Activated T-helper 1 cell treated with anti-CD3 and anti-CD28 coated beads, Interleukin-12 subunit alpha, Interleukin-12 subunit beta, Interleukin-2, Interleukin-4 antibody, amounts not matched to agents 30 ng/mL and 10 ng/mL and 1 ng/mL, durations not matched to agents 14 hours and 24 hours and 36 hours (primary cell): ENCODE measurements at regions not wholly inside any gene's neighbourhood (a gene's known extent, or its start where the extent isn't known, plus 50 kb on each side); places are given as distances from the start of the nearest gene placed in this dataset.

Experiments used
- DNase-seq: peaks from one replicate; pipeline ENCODE4 v3.0.0; 2021; ENCODE audit warnings: low spot score
- H3K27ac Mint-ChIP-seq: one replicate; pipeline ENCODE4 v1.8.0; 2021; ENCODE audit warnings: mild to moderate bottlenecking, mixed read lengths
- H3K27me3 Mint-ChIP-seq: one replicate; pipeline ENCODE4 v1.8.0; 2022; ENCODE audit warnings: mild to moderate bottlenecking, moderate library complexity, mixed read lengths; ENCODE audit not compliant: insufficient read depth
- H3K36me3 Mint-ChIP-seq: one replicate; pipeline ENCODE4 v1.8.0; 2021; ENCODE audit warnings: low read depth, mixed read lengths
- H3K4me1 Mint-ChIP-seq: one replicate; pipeline ENCODE4 v1.8.0; 2021; ENCODE audit warnings: low read depth, mixed read lengths
- H3K4me3 Mint-ChIP-seq: one replicate; pipeline ENCODE4 v1.8.0; 2021; ENCODE audit warnings: mild to moderate bottlenecking, moderate library complexity, mixed read lengths
- H3K9me3 Mint-ChIP-seq: one replicate; pipeline ENCODE4 v1.8.0; 2021; ENCODE audit warnings: mixed read lengths
- intact Hi-C: fragments of 100-400 bp; cut with micrococcal nuclease; formaldehyde crosslinking; loops from one replicate; pipeline ENCODE4 v1.15.1; 2024

- Mint-ChIP-seq H3K27me3 (no peaks in the 10 kb centered on the region), H3K9me3 (no peaks in the 10 kb centered on the region), H3K27ac (no peak overlapping the region), H3K4me3 (no peak overlapping the region), H3K36me3 (no peaks in the 10 kb centered on the region), H3K4me1 (no peaks in the 10 kb centered on the region)
- intact Hi-C loops, result no loop called here
- no peak for DNase-seq
Measured at GRCh38 chr22:49091917-49092545, 735.6 kb downstream of the BRD1 start.

GRCh38 chr22:49091451-49091850 is 736.2 kb downstream of the BRD1 start:
- Mint-ChIP-seq H3K9me3 (no peaks in the 10 kb centered on the region), H3K36me3 (no peaks in the 10 kb centered on the region), H3K27ac (no peak overlapping the region), H3K4me3 (no peak overlapping the region), H3K4me1 (no peaks in the 10 kb centered on the region), H3K27me3 (no peaks in the 10 kb centered on the region)
- no peak for DNase-seq
- intact Hi-C loops, result no loop called here

- no peaks in the 10 kb centered on the region for H3K9me3 Mint-ChIP-seq
- no peak overlapping the region for H3K27ac Mint-ChIP-seq
- intact Hi-C loops, result no loop called here
- H3K4me3 Mint-ChIP-seq, result no peak overlapping the region
- no peaks in the 10 kb centered on the region for H3K36me3 Mint-ChIP-seq
- H3K27me3 Mint-ChIP-seq, result no peaks in the 10 kb centered on the region
- no peak for DNase-seq
- no peaks in the 10 kb centered on the region for H3K4me1 Mint-ChIP-seq
Measured at GRCh38 chr22:49090853-49091135, 736.9 kb downstream of the BRD1 start.

GRCh38 chr22:49090061-49090852 is 737.4 kb downstream of the BRD1 start:
- no peak overlapping the region for H3K27ac Mint-ChIP-seq
- intact Hi-C loops, result no loop called here

DNA sequence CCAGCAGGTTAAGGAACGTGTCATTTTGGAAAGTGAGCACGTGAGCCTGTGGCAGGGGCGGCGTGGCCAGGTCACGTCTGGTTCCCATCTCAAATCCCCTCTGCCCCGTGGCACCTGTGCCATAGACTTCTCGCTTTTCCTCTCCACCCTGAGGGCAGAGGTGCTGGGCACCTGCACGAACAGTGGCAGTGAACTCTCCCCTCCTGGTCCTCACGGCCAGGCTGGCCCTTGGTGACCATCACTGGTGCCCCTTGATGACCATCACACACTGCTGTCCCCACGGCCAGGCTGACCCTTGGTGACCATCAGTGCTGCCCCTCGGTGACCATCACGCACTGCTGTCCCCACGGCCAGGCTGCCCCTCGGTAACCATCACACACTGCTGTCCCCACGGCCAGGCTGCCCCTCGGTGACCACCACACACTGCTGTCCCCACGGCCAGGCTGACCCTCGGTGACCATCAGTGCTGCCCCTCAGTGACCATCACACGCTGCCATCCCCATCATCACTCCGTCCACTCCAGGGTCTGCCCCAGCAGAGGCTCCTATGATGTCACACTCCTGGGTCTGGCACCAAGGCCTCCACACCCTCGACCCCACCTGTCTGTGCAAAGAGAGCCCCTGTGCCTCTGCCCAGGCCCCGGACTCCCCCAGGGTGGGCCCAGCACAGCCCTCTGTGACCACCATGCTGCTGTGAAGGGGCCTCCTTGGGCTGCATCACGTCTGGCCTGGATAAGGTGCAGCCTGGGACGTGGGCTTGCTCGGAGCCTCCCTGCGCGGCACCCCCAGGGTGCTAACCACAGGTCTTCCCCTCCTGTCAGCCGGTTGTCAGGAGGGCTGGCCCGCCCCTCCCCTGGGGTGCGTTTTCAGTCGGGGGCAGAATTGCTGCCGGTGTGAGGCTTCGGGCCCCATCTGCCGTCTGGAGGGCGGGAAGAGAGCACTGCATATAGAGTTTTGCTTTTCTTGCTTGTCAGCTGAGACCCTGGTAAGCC is 738.6 kb downstream of the BRD1 start:
- Mint-ChIP-seq H3K27ac (no peak overlapping the region), H3K4me3 (no peak overlapping the region), H3K36me3 (no peaks in the 10 kb centered on the region), H3K27me3 (no peaks in the 10 kb centered on the region), H3K9me3 (no peaks in the 10 kb centered on the region), H3K4me1 (no peaks in the 10 kb centered on the region)
- intact Hi-C loops, result no loop called here
- no peak for DNase-seq

More at GRCh38 chr22:49090061-49090852, 737.4 kb downstream of the BRD1 start:
- DNase-seq, result no peak
- no peaks in the 10 kb centered on the region for H3K36me3 Mint-ChIP-seq
- H3K9me3 Mint-ChIP-seq, result no peaks in the 10 kb centered on the region
- H3K27me3 Mint-ChIP-seq, result no peaks in the 10 kb centered on the region
- H3K4me3 Mint-ChIP-seq, result no peak overlapping the region
- no peaks in the 10 kb centered on the region for H3K4me1 Mint-ChIP-seq

- Mint-ChIP-seq H3K27me3 (no peaks in the 10 kb centered on the region), H3K9me3 (no peaks in the 10 kb centered on the region), H3K27ac (no peak overlapping the region), H3K4me3 (no peak overlapping the region), H3K36me3 (no peaks in the 10 kb centered on the region), H3K4me1 (no peaks in the 10 kb centered on the region)
- intact Hi-C loops, result no loop called here
- no peak for DNase-seq
Measured at GRCh38 chr22:49087716-49088601, 739.7 kb downstream of the BRD1 start.

- Mint-ChIP-seq H3K9me3 (no peaks in the 10 kb centered on the region), H3K27me3 (no peaks in the 10 kb centered on the region), H3K36me3 (no peaks in the 10 kb centered on the region), H3K4me1 (no peaks in the 10 kb centered on the region), H3K27ac (no peak overlapping the region), H3K4me3 (no peak overlapping the region)
- intact Hi-C loops, result no loop called here
- DNase-seq, result no peak
Measured at GRCh38 chr22:49087198-49087597, 740.5 kb downstream of the BRD1 start.

GRCh38 chr22:49086606-49087157 is 741.0 kb downstream of the BRD1 start:
- no peaks in the 10 kb centered on the region for H3K27me3 Mint-ChIP-seq
- intact Hi-C loops, result no loop called here
- H3K4me3 Mint-ChIP-seq, result no peak overlapping the region
- H3K36me3 Mint-ChIP-seq, result no peaks in the 10 kb centered on the region
- H3K27ac Mint-ChIP-seq, result no peak overlapping the region
- no peak for DNase-seq
- H3K4me1 Mint-ChIP-seq, result no peaks in the 10 kb centered on the region
- H3K9me3 Mint-ChIP-seq, result no peaks in the 10 kb centered on the region

DNA sequence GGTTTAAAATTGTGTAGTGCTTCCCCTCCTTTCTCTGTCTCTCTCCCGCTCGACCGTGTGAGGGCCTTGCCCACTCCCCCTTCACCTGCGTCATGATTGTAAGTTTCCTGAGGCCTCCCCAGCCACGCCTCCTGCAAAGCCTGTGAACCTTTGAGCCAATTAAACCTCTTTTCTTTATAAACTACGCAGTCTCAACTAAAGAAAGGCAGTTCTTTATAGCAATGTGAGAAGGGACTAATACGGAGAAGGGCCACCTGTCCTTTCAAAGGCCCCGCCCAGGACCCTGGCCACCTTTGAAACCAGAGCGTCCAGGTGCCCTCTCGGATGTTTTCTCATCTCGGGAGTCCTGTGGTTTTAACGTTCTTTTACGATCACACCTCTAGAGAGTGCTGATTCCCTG is 741.5 kb downstream of the BRD1 start:
- H3K4me3 Mint-ChIP-seq, result no peak overlapping the region
- H3K36me3 Mint-ChIP-seq, result no peaks in the 10 kb centered on the region
- no peaks in the 10 kb centered on the region for H3K4me1 Mint-ChIP-seq
- H3K9me3 Mint-ChIP-seq, result no peaks in the 10 kb centered on the region
- DNase-seq, result no peak
- no peak overlapping the region for H3K27ac Mint-ChIP-seq
- intact Hi-C loops, result no loop called here
- H3K27me3 Mint-ChIP-seq, result no peaks in the 10 kb centered on the region

DNA sequence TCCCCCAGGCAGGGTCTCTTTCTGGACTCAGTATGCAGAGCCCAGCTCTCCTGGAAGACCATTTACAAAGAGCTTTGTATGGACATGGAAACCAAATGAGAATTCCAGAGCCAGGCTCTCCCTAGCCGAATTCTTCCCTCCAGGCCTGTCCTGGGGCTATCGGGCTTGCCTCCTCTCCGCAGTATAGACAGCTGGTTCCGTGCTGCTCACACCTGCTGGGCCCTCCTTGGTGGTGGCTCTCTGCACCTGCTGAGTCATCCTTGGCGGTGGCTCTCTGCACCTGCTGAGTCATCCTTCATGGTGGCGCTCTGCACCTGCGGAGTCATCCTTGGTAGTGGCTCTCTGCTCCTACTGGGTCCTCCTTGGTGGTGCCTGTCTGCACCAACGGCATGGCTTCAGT is 743.5 kb downstream of the BRD1 start:
- no peaks in the 10 kb centered on the region for H3K27me3 Mint-ChIP-seq
- H3K36me3 Mint-ChIP-seq, result no peaks in the 10 kb centered on the region
- no peak overlapping the region for H3K4me3 Mint-ChIP-seq
- intact Hi-C loops, result no loop called here
- H3K4me1 Mint-ChIP-seq, result no peaks in the 10 kb centered on the region
- no peak for DNase-seq
- no peak overlapping the region for H3K27ac Mint-ChIP-seq
- no peaks in the 10 kb centered on the region for H3K9me3 Mint-ChIP-seq

GRCh38 chr22:49083607-49084006 is 744.1 kb downstream of the BRD1 start:
- intact Hi-C loops, result no loop called here
- Mint-ChIP-seq H3K4me1 (no peaks in the 10 kb centered on the region), H3K27me3 (no peaks in the 10 kb centered on the region), H3K4me3 (no peak overlapping the region), H3K27ac (no peak overlapping the region), H3K36me3 (no peaks in the 10 kb centered on the region), H3K9me3 (no peaks in the 10 kb centered on the region)
- DNase-seq, result no peak

GRCh38 chr22:49082451-49082850 is 745.2 kb downstream of the BRD1 start:
- Mint-ChIP-seq H3K4me3 (no peak overlapping the region), H3K27me3 (no peaks in the 10 kb centered on the region)

More at GRCh38 chr22:49082451-49082850, 745.2 kb downstream of the BRD1 start:
- intact Hi-C loops, result no loop called here
- no peaks in the 10 kb centered on the region for H3K4me1 Mint-ChIP-seq
- H3K9me3 Mint-ChIP-seq, result no peaks in the 10 kb centered on the region
- H3K36me3 Mint-ChIP-seq, result no peaks in the 10 kb centered on the region
- DNase-seq, result no peak
- no peak overlapping the region for H3K27ac Mint-ChIP-seq
